Liver (tissue), 8 donors: ENCODE measurements at regions not wholly inside any gene's neighbourhood (a gene's known extent, or its start where the extent isn't known, plus 50 kb on each side); places are given as distances from the start of the nearest gene placed in this dataset.

ENCODE experiments used
- DNase-seq: peaks from one replicate; pipeline ENCODE4 v3.0.0-alpha.2; 2017; ENCODE audit warnings: low spot score
- H3K27ac ChIP-seq, 2 donors: one replicate each; pipeline ENCODE4 v1.7.0; 2013; ENCODE audit warnings: inconsistent platforms in 2 of 2, low read length in 2 of 2, control low read depth in 1 of 2, low read depth in 1 of 2, mild to moderate bottlenecking in 1 of 2
- H3K27me3 ChIP-seq, 4 donors: one replicate each; pipeline versions ENCODE4 v1.6.1 to v1.7.0; 2013; ENCODE audit warnings: low read length in 3 of 4, inconsistent platforms in 1 of 4, mild to moderate bottlenecking in 1 of 4, moderate library complexity in 1 of 4; ENCODE audit not compliant: control insufficient read depth in 4 of 4, insufficient read depth in 4 of 4
- H3K36me3 ChIP-seq, 4 donors: one replicate each; pipeline versions ENCODE4 v1.6.1 to v1.7.0; 2013; ENCODE audit warnings: low read length in 3 of 4, mild to moderate bottlenecking in 3 of 4, low read depth in 1 of 4, moderate library complexity in 1 of 4; ENCODE audit not compliant: control insufficient read depth in 4 of 4, insufficient read depth in 3 of 4
- H3K4me1 ChIP-seq, 4 donors: one replicate each; pipeline versions ENCODE4 v1.6.1 to v1.7.0; 2013; ENCODE audit warnings: low read length in 3 of 4, mild to moderate bottlenecking in 3 of 4, moderate library complexity in 1 of 4; ENCODE audit not compliant: control insufficient read depth in 4 of 4, insufficient read depth in 4 of 4
- H3K4me3 ChIP-seq, 3 donors: one replicate each; pipeline versions ENCODE4 v1.6.1 to v1.7.0; 2013; ENCODE audit warnings: low read length in 3 of 3, control low read depth in 1 of 3, low read depth in 1 of 3, mild to moderate bottlenecking in 1 of 3
- H3K9ac ChIP-seq, 2 donors: one replicate each; pipeline ENCODE4 v1.7.0; 2013; ENCODE audit warnings: low read length in 2 of 2, mild to moderate bottlenecking in 2 of 2, moderate library complexity in 2 of 2, control low read depth in 1 of 2, low read depth in 1 of 2
- H3K9me3 ChIP-seq, 4 donors: one replicate each; pipeline versions ENCODE4 v1.6.1 to v1.7.0; 2013; ENCODE audit warnings: low read length in 3 of 4; ENCODE audit not compliant: control insufficient read depth in 4 of 4
- EGR1 ChIP-seq, 2 donors: IDR thresholded peaks; 2 replicates each; pipeline ENCODE4 v1.6.1; 2016 to 2018; ENCODE audit warnings: antibody characterized with exemption in 2 of 2, low read depth in 2 of 2
- FOXA1 ChIP-seq: IDR thresholded peaks from 2 replicates; pipeline ENCODE4 v1.6.1; 2016; ENCODE audit warnings: antibody characterized with exemption
- FOXA2 ChIP-seq: IDR thresholded peaks from 2 replicates; pipeline ENCODE4 v1.6.1; 2016; ENCODE audit warnings: antibody characterized with exemption
- GABPA ChIP-seq, 2 donors: IDR thresholded peaks in 1 of 2; conservative IDR thresholded peaks in 1 of 2; 2 replicates each; pipeline ENCODE4 v1.6.1; 2016; ENCODE audit warnings: antibody characterized with exemption in 2 of 2, mild to moderate bottlenecking in 1 of 2, moderate library complexity in 1 of 2
- HNF4A ChIP-seq, 2 donors: conservative IDR thresholded peaks; 2 replicates each; pipeline ENCODE4 v1.6.1; 2016; ENCODE audit warnings: antibody characterized with exemption in 2 of 2, mild to moderate bottlenecking in 2 of 2
- JUND ChIP-seq, 2 donors: IDR thresholded peaks; 2 replicates each; pipeline ENCODE4 v1.6.1; 2016; ENCODE audit warnings: antibody characterized with exemption in 2 of 2
- RAD21 ChIP-seq, 2 donors: IDR thresholded peaks; 2 replicates each; pipeline ENCODE4 v1.6.1; 2016; ENCODE audit warnings: antibody characterized with exemption in 2 of 2, mild to moderate bottlenecking in 2 of 2
- SP1 ChIP-seq: IDR thresholded peaks from 2 replicates; pipeline ENCODE4 v1.6.1; 2018; ENCODE audit warnings: antibody characterized with exemption, mild to moderate bottlenecking
- TAF1 ChIP-seq: conservative IDR thresholded peaks from 2 replicates; pipeline ENCODE4 v1.6.1; 2016; ENCODE audit warnings: antibody characterized with exemption, mild to moderate bottlenecking
- YY1 ChIP-seq: IDR thresholded peaks from 2 replicates; pipeline ENCODE4 v1.6.1; 2016; ENCODE audit warnings: antibody characterized with exemption, mild to moderate bottlenecking
- WGBS: extraction: QIAGEN DNeasy Blood & Tissue Kit; methylation state at CpG from one replicate; pipeline ENCODE4 v1.1.7; 2013; 5-methylcytosine and 5-hydroxymethylcytosine counted together
- TF ChIP-seq, protein P1 (sequence below): fragments of 150-350 bp; IDR thresholded peaks from 2 replicates; pipeline ENCODE4 v1.5.1; 2017; ENCODE audit warnings: improper control_type of control experiment, low read depth, low read length; ENCODE audit not compliant: missing input control
- TF ChIP-seq, protein P2 (sequence below): IDR thresholded peaks from 2 replicates; pipeline ENCODE4 v1.6.1; 2016; ENCODE audit warnings: antibody characterized with exemption
- TF ChIP-seq, protein P3 (sequence below): IDR thresholded peaks from 2 replicates; pipeline ENCODE4 v1.6.1; 2016; ENCODE audit warnings: antibody characterized with exemption, mild to moderate bottlenecking
- donor health status: healthy.
- donor health status: healthy.
- donor health status: healthy.
- donor health status: healthy.
- donor health status: healthy.

DNA sequence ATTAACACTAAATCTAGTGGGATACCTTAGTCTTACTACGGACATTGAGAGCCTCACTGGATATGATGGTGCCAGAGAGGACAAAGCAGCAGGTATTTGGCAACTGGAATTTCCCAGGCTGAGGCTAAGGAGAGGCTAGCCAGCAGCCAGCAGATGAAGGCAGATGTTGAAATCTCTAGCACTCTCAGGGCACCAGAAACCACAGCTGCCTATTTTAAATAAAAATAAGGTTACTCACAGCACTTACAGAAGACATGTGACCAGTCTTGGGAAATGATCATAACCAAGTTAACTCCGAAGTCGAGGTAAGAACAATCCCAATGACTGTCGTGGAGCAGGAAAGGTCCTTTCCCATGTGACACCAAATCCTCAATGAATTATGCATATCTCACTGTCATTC lies 1726.0 kb downstream of the EFNB2 start (continued):
- TF ChIP-seq, protein P1, sequence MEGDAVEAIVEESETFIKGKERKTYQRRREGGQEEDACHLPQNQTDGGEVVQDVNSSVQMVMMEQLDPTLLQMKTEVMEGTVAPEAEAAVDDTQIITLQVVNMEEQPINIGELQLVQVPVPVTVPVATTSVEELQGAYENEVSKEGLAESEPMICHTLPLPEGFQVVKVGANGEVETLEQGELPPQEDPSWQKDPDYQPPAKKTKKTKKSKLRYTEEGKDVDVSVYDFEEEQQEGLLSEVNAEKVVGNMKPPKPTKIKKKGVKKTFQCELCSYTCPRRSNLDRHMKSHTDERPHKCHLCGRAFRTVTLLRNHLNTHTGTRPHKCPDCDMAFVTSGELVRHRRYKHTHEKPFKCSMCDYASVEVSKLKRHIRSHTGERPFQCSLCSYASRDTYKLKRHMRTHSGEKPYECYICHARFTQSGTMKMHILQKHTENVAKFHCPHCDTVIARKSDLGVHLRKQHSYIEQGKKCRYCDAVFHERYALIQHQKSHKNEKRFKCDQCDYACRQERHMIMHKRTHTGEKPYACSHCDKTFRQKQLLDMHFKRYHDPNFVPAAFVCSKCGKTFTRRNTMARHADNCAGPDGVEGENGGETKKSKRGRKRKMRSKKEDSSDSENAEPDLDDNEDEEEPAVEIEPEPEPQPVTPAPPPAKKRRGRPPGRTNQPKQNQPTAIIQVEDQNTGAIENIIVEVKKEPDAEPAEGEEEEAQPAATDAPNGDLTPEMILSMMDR = no peak
- TF ChIP-seq SP1 (no peak), FOXA1 (no peak), YY1 (no peak)
- TF ChIP-seq, protein P2, sequence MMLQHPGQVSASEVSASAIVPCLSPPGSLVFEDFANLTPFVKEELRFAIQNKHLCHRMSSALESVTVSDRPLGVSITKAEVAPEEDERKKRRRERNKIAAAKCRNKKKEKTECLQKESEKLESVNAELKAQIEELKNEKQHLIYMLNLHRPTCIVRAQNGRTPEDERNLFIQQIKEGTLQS = no peak

DNA sequence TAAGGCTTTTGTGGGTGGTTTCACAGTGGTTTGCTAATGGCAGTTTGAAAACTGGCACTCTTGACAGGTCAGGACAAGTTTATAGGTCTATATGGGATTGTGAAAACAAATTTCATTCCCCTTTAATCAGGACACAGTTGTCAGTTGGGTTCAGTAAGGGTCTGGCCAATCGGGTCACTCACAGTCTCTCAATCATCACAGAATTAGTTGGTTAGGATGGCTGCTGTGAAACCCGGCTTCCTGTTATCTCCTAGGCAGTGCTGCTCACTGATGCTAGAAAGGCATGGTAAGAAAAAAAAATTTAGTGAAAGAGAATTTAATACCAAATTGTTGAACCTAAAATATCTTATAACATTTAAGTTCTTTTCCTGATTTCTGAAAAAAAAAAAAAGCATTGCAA lies 1730.1 kb downstream of the EFNB2 start:
- H3K9ac ChIP-seq = no peak overlapping the region
- TF ChIP-seq FOXA2 (no peak), JUND (IDR thresholded peaks at IDR 0.05) (no peak), SP1 (no peak), FOXA1 (no peak), YY1 (no peak)
- TF ChIP-seq, protein P1 = no peak
- TF ChIP-seq, protein P3, sequence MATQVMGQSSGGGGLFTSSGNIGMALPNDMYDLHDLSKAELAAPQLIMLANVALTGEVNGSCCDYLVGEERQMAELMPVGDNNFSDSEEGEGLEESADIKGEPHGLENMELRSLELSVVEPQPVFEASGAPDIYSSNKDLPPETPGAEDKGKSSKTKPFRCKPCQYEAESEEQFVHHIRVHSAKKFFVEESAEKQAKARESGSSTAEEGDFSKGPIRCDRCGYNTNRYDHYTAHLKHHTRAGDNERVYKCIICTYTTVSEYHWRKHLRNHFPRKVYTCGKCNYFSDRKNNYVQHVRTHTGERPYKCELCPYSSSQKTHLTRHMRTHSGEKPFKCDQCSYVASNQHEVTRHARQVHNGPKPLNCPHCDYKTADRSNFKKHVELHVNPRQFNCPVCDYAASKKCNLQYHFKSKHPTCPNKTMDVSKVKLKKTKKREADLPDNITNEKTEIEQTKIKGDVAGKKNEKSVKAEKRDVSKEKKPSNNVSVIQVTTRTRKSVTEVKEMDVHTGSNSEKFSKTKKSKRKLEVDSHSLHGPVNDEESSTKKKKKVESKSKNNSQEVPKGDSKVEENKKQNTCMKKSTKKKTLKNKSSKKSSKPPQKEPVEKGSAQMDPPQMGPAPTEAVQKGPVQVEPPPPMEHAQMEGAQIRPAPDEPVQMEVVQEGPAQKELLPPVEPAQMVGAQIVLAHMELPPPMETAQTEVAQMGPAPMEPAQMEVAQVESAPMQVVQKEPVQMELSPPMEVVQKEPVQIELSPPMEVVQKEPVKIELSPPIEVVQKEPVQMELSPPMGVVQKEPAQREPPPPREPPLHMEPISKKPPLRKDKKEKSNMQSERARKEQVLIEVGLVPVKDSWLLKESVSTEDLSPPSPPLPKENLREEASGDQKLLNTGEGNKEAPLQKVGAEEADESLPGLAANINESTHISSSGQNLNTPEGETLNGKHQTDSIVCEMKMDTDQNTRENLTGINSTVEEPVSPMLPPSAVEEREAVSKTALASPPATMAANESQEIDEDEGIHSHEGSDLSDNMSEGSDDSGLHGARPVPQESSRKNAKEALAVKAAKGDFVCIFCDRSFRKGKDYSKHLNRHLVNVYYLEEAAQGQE = no peak
- TF ChIP-seq, protein P2 = no peak
- no peaks in the 10 kb centered on the region for H3K36me3 ChIP-seq
- no peak overlapping the region for H3K27ac ChIP-seq
- H3K9me3 ChIP-seq = peaks cover 0 to 1% (median 0%) of the 10 kb centered on the region in 4 donors
- no peak for DNase-seq
- no peaks in the 10 kb centered on the region for H3K27me3 ChIP-seq
- WGBS = 57% methylated on average over 2 of the region's 2 CpGs
- no peaks in the 10 kb centered on the region for H3K4me1 ChIP-seq
- H3K4me3 ChIP-seq = no peak overlapping the region

DNA sequence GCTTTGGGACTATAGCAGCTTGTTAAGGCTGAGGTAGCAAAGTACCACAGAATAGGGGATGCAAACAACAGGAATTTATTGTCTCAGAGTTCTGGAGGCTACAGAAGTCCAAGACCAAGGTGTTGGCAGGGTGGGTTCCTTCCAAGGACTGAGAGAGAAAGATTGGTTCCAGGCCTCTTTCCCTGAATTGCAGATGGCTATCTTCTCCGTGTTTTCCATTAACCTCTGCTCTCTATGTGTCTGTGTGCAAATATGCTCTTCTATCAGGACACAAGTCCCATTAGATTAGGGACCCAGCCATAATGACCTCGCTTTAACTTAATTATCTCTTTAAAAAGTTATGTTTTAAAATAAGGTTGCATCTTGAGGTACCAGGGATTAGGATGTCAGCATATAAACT lies 1732.9 kb upstream of the SLC10A2 start:
- H3K4me1 ChIP-seq = no peaks in the 10 kb centered on the region
- no peak overlapping the region for H3K27ac ChIP-seq
- no peak for DNase-seq
- no peaks in the 10 kb centered on the region for H3K36me3 ChIP-seq
- no peak overlapping the region for H3K9ac ChIP-seq
- no peak overlapping the region for H3K4me3 ChIP-seq
- peaks cover 0 to 4% (median 0%) of the 10 kb centered on the region in 4 donors for H3K27me3 ChIP-seq
- 42% methylated on average over 2 of the region's 2 CpGs for WGBS
- H3K9me3 ChIP-seq = no peaks in the 10 kb centered on the region
- TF ChIP-seq GABPA (IDR thresholded peaks at IDR 0.05 in 1 of 2, conservative IDR thresholded peaks at IDR 0.05 in 1 of 2) (no peak), HNF4A (conservative IDR thresholded peaks at IDR 0.05) (no peak), FOXA1 (no peak), TAF1 (no peak), FOXA2 (no peak), RAD21 (IDR thresholded peaks at IDR 0.05) (no peak), JUND (IDR thresholded peaks at IDR 0.05) (no peak), SP1 (no peak), EGR1 (IDR thresholded peaks at IDR 0.05; ENCODE audit: low read depth in 2 of 2) (no peak)
- TF ChIP-seq, protein P3 = no peak
- TF ChIP-seq, protein P1 = no peak
